Stimulated activated naive CD8-positive, alpha-beta T cell treated with anti-CD3 and anti-CD28 coated beads, Interleukin-15, amount 100 ng/mL, for 72 hours (primary cell): ENCODE measurements at regions not wholly inside any gene's neighbourhood (a gene's known extent, or its start where the extent isn't known, plus 50 kb on each side); places are given as distances from the start of the nearest gene placed in this dataset.

Experiments used
- ATAC-seq: fragments of 150-1000 bp; cut with Tn5 transposase; 2 replicates; pipeline ENCODE4 v1.10.0; 2021; ENCODE audit warnings: mild to moderate bottlenecking, moderate library complexity
- DNase-seq, 2 donors: peaks; one replicate each; pipeline ENCODE4 v3.0.0; 2021 to 2022
- H3K27ac Mint-ChIP-seq, 2 donors: one replicate each; pipeline ENCODE4 v1.8.0; 2022; ENCODE audit warnings: mild to moderate bottlenecking in 2 of 2, mixed read lengths in 2 of 2, moderate library complexity in 2 of 2
- H3K27me3 Mint-ChIP-seq: one replicate; pipeline ENCODE4 v1.8.0; 2022; ENCODE audit warnings: mixed read lengths
- H3K4me1 Mint-ChIP-seq: one replicate; pipeline ENCODE4 v1.8.0; 2022; ENCODE audit warnings: mild to moderate bottlenecking, mixed read lengths
- H3K4me3 Mint-ChIP-seq, 2 donors: one replicate each; pipeline ENCODE4 v1.8.0; 2022; ENCODE audit warnings: mild to moderate bottlenecking in 2 of 2, mixed read lengths in 2 of 2, moderate library complexity in 1 of 2
- H3K9me3 Mint-ChIP-seq, 2 donors: one replicate each; pipeline ENCODE4 v1.8.0; 2022; ENCODE audit warnings: mixed read lengths in 2 of 2

- H3K27me3 Mint-ChIP-seq = peaks cover 9% of the 10 kb centered on the region
- peaks cover 15 to 20% of the 10 kb centered on the region in 2 donors for H3K9me3 Mint-ChIP-seq
- DNase-seq = no peak
- no peak overlapping the region for H3K4me3 Mint-ChIP-seq
- ATAC-seq = no peak
- H3K27ac Mint-ChIP-seq = no peak overlapping the region
- H3K4me1 Mint-ChIP-seq = no peaks in the 10 kb centered on the region
These were observed 61.9 kb upstream of the CMKLR1 start for GRCh38 chr12:108400900-108401480.

- Mint-ChIP-seq H3K27me3 (peaks cover 9% of the 10 kb centered on the region), H3K27ac (no peak overlapping the region), H3K4me1 (no peaks in the 10 kb centered on the region), H3K4me3 (no peak overlapping the region), H3K9me3 (peaks cover 15% of the 10 kb centered on the region in 2 donors)
- ATAC-seq (no peak), DNase-seq (no peak)
These were observed 61.4 kb upstream of the CMKLR1 start for GRCh38 chr12:108400481-108400880.

- Mint-ChIP-seq H3K27ac (no peak overlapping the region), H3K27me3 (peaks cover 9% of the 10 kb centered on the region), H3K9me3 (peaks cover 12 to 15% of the 10 kb centered on the region in 2 donors), H3K4me1 (no peaks in the 10 kb centered on the region), H3K4me3 (no peak overlapping the region)
- no peak for DNase-seq
- ATAC-seq = no peak
These were observed 60.9 kb upstream of the CMKLR1 start for GRCh38 chr12:108400056-108400455.

- ATAC-seq (no peak), DNase-seq (no peak)
- peaks cover 9% of the 10 kb centered on the region for H3K27me3 Mint-ChIP-seq
- H3K27ac Mint-ChIP-seq = no peak overlapping the region
- H3K4me3 Mint-ChIP-seq = no peak overlapping the region
- peaks cover 12 to 15% of the 10 kb centered on the region in 2 donors for H3K9me3 Mint-ChIP-seq
- H3K4me1 Mint-ChIP-seq = no peaks in the 10 kb centered on the region
These were observed 60.4 kb upstream of the CMKLR1 start for GRCh38 chr12:108399514-108399913.

GRCh38 chr12:108394196-108394595 is 55.1 kb upstream of the CMKLR1 start:
- DNase-seq (no peak), ATAC-seq (no peak)
- H3K27me3 Mint-ChIP-seq = peaks cover 27% of the 10 kb centered on the region
- peaks cover 10 to 12% of the 10 kb centered on the region in 2 donors for H3K9me3 Mint-ChIP-seq
- no peaks in the 10 kb centered on the region for H3K4me1 Mint-ChIP-seq
- H3K4me3 Mint-ChIP-seq = no peak overlapping the region
- no peak overlapping the region for H3K27ac Mint-ChIP-seq

GRCh38 chr12:108392284-108392683 is 53.2 kb upstream of the CMKLR1 start:
- H3K4me3 Mint-ChIP-seq = no peak overlapping the region
- ATAC-seq (no peak), DNase-seq (no peak)
- H3K4me1 Mint-ChIP-seq = no peaks in the 10 kb centered on the region
- H3K9me3 Mint-ChIP-seq = peaks cover 9 to 10% of the 10 kb centered on the region in 2 donors
- H3K27ac Mint-ChIP-seq = no peak overlapping the region
- peaks cover 21% of the 10 kb centered on the region for H3K27me3 Mint-ChIP-seq

GRCh38 chr12:108390495-108391203 is 51.5 kb upstream of the CMKLR1 start:
- no peak for ATAC-seq
- DNase-seq = no peak
- no peaks in the 10 kb centered on the region for H3K4me1 Mint-ChIP-seq
- H3K27me3 Mint-ChIP-seq = peaks cover 32% of the 10 kb centered on the region
- no peak overlapping the region for H3K27ac Mint-ChIP-seq
- no peak overlapping the region for H3K4me3 Mint-ChIP-seq
- no peaks in the 10 kb centered on the region for H3K9me3 Mint-ChIP-seq

- Mint-ChIP-seq H3K4me3 (no peak overlapping the region), H3K27me3 (peaks cover 34% of the 10 kb centered on the region), H3K9me3 (no peaks in the 10 kb centered on the region), H3K27ac (no peak overlapping the region), H3K4me1 (no peaks in the 10 kb centered on the region)
- ATAC-seq (no peak), DNase-seq (no peak)
These were observed 50.4 kb upstream of the CMKLR1 start for GRCh38 chr12:108389544-108389943.
